T-helper 2 cell treated with Interferon-gamma antibody and Interleukin-4, amounts not matched to agents 100 ng/mL and 5 ng/mL, for 36 hours (primary cell): ENCODE measurements at regions not wholly inside any gene's neighbourhood (a gene's known extent, or its start where the extent isn't known, plus 50 kb on each side); places are given as distances from the start of the nearest gene placed in this dataset.
"Not testable (repeated sequence)": the region's sequence is repeated elsewhere in the genome, so short reads cannot be mapped to it uniquely, and the experiment has no call there.

Source experiments
- intact Hi-C: fragments of 100-400 bp; cut with micrococcal nuclease; formaldehyde crosslinking; loops from one replicate; pipeline ENCODE4 v1.15.1; 2023

- intact Hi-C loops, result no loop called here
Observed at GRCh38 chr5:120813551-120813950, 349.5 kb downstream of the PRR16 start.

GRCh38 chr5:120817044-120817985, 353.2 kb downstream of the PRR16 start:
- intact Hi-C loops, result no loop called here

GRCh38 chr5:120818128-120818527, 354.0 kb downstream of the PRR16 start:
- intact Hi-C loops, result no loop called here

GRCh38 chr5:120823328-120823727, 359.2 kb downstream of the PRR16 start:
- intact Hi-C loops, result no loop called here

GRCh38 chr5:120831646-120832045, 367.5 kb downstream of the PRR16 start:
- intact Hi-C loops, result not testable (repeated sequence)

GRCh38 chr5:120841830-120842229, 377.7 kb downstream of the PRR16 start:
- intact Hi-C loops, result no loop called here

- intact Hi-C loops, result no loop called here
Observed at GRCh38 chr5:120843390-120843980, 379.4 kb downstream of the PRR16 start.

- intact Hi-C loops, result no loop called here
Observed at GRCh38 chr5:120848883-120849282, 384.8 kb downstream of the PRR16 start.

- intact Hi-C loops, result no loop called here
Observed at GRCh38 chr5:120852222-120852860, 388.2 kb downstream of the PRR16 start.

GRCh38 chr5:120866997-120867396, 402.9 kb downstream of the PRR16 start:
- intact Hi-C loops, result no loop called here

GRCh38 chr5:120869831-120870230, 405.7 kb downstream of the PRR16 start:
- intact Hi-C loops, result no loop called here

- intact Hi-C loops, result no loop called here
Observed at GRCh38 chr5:120872297-120872696, 408.2 kb downstream of the PRR16 start.

GRCh38 chr5:120873083-120873482, 409.0 kb downstream of the PRR16 start:
- intact Hi-C loops, result no loop called here

GRCh38 chr5:120874081-120874862, 410.2 kb downstream of the PRR16 start:
- intact Hi-C loops, result no loop called here

GRCh38 chr5:120882038-120882775, 418.1 kb downstream of the PRR16 start:
- intact Hi-C loops, result no loop called here

- intact Hi-C loops, result no loop called here
Observed at GRCh38 chr5:120886351-120886860, 422.3 kb downstream of the PRR16 start.

- intact Hi-C loops, result no loop called here
Observed at GRCh38 chr5:120895660-120896059, 431.6 kb downstream of the PRR16 start.

- intact Hi-C loops, result no loop called here
Observed at GRCh38 chr5:120901199-120901598, 437.1 kb downstream of the PRR16 start.

- intact Hi-C loops, result no loop called here
Observed at GRCh38 chr5:120907953-120908352, 443.9 kb downstream of the PRR16 start.

GRCh38 chr5:120910629-120911028, 446.5 kb downstream of the PRR16 start:
- intact Hi-C loops, result no loop called here

- intact Hi-C loops, result no loop called here
Observed at GRCh38 chr5:120913396-120913795, 449.3 kb downstream of the PRR16 start.
